ENCODE measurements at regions not wholly inside any gene's neighbourhood (a gene's known extent, or its start where the extent isn't known, plus 50 kb on each side); places are given as distances from the start of the nearest gene placed in this dataset.

DNA sequence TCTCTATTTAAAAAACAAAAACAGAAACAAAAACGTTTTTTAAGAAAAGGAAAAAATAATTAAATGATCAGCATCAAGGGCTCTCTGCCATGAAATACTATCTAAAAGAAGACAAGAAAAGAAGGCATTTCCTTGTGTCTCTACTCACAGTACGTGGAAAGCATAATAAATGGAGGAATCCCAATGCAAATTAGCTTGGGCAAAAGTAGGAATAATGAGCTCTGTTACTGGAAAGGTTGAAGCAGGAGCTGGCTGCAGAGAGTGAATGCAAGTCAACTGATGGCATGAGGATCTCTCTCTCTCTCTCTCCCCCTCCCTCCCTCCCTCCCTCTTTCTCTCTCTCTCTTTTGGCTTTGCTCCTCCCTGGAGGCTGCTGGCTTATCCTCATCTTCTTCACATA is 85.9 kb downstream of the TBX3 start:
- no peak for TF ChIP-seq POLR2A (IDR thresholded peaks at IDR 0.05)
- TF ChIP-seq, protein P1, sequence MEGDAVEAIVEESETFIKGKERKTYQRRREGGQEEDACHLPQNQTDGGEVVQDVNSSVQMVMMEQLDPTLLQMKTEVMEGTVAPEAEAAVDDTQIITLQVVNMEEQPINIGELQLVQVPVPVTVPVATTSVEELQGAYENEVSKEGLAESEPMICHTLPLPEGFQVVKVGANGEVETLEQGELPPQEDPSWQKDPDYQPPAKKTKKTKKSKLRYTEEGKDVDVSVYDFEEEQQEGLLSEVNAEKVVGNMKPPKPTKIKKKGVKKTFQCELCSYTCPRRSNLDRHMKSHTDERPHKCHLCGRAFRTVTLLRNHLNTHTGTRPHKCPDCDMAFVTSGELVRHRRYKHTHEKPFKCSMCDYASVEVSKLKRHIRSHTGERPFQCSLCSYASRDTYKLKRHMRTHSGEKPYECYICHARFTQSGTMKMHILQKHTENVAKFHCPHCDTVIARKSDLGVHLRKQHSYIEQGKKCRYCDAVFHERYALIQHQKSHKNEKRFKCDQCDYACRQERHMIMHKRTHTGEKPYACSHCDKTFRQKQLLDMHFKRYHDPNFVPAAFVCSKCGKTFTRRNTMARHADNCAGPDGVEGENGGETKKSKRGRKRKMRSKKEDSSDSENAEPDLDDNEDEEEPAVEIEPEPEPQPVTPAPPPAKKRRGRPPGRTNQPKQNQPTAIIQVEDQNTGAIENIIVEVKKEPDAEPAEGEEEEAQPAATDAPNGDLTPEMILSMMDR (IDR thresholded peaks at IDR 0.05): no peak
